ENCODE measurements at regions not wholly inside any gene's neighbourhood (a gene's known extent, or its start where the extent isn't known, plus 50 kb on each side); places are given as distances from the start of the nearest gene placed in this dataset.

GRCh38 chr2:120550282-120550681, 185.4 kb upstream of the GLI2 start:
- TF ChIP-seq CTCF (IDR thresholded peaks at IDR 0.05; ENCODE audit: insufficient read depth, low read depth, low read length) = no peak
- DNase-seq (ENCODE audit: low read depth) = no peak
- no peak overlapping the region for H3K4me3 ChIP-seq (ENCODE audit: low read depth, low read length)

- no peak for TF ChIP-seq CTCF (IDR thresholded peaks at IDR 0.05; ENCODE audit: insufficient read depth, low read depth, low read length)
- H3K4me3 ChIP-seq (ENCODE audit: low read depth, low read length) = no peak overlapping the region
These were observed 184.7 kb upstream of the GLI2 start for GRCh38 chr2:120550893-120551446.

GRCh38 chr2:120551522-120551921, 184.1 kb upstream of the GLI2 start:
- DNase-seq (ENCODE audit: low read depth) = no peak
- TF ChIP-seq CTCF (IDR thresholded peaks at IDR 0.05; ENCODE audit: insufficient read depth, low read depth, low read length) = no peak
- no peak overlapping the region for H3K4me3 ChIP-seq (ENCODE audit: low read depth, low read length)

More at GRCh38 chr2:120550893-120551446, 184.7 kb upstream of the GLI2 start:
- no peak for DNase-seq (ENCODE audit: low read depth)

GRCh38 chr2:120552079-120552478, 183.6 kb upstream of the GLI2 start:
- no peak for DNase-seq (ENCODE audit: low read depth)
- no peak for TF ChIP-seq CTCF (IDR thresholded peaks at IDR 0.05; ENCODE audit: insufficient read depth, low read depth, low read length)
- H3K4me3 ChIP-seq (ENCODE audit: low read depth, low read length) = no peak overlapping the region

GRCh38 chr2:120552800-120553481, 182.7 kb upstream of the GLI2 start:
- H3K4me3 ChIP-seq (ENCODE audit: low read depth, low read length) = no peak overlapping the region
- peak; percentile 65 for TF ChIP-seq CTCF (IDR thresholded peaks at IDR 0.05; ENCODE audit: insufficient read depth, low read depth, low read length)
- DNase-seq (ENCODE audit: low read depth) = peak; percentile 50

GRCh38 chr2:120554625-120555032, 181.0 kb upstream of the GLI2 start:
- DNase-seq (ENCODE audit: low read depth) = no peak

More at GRCh38 chr2:120554625-120555032, 181.0 kb upstream of the GLI2 start:
- TF ChIP-seq CTCF (IDR thresholded peaks at IDR 0.05; ENCODE audit: insufficient read depth, low read depth, low read length) = no peak
- no peak overlapping the region for H3K4me3 ChIP-seq (ENCODE audit: low read depth, low read length)
